PFSK-1 (cell line): ENCODE measurements at regions not wholly inside any gene's neighbourhood (a gene's known extent, or its start where the extent isn't known, plus 50 kb on each side); places are given as distances from the start of the nearest gene placed in this dataset.

Experiments
- FOXP2 ChIP-seq: optimal IDR thresholded peaks from 2 replicates; pipeline ENCODE3; 2011; ENCODE audit warnings: borderline replicate concordance, control low read depth, inconsistent platforms; ENCODE audit not compliant: insufficient read depth; ENCODE audit errors: extremely low read length, extremely low read depth
- POLR2AphosphoS5 ChIP-seq: IDR thresholded peaks from 2 replicates; pipeline ENCODE4 v1.6.1; 2012; ENCODE audit warnings: low read depth, mild to moderate bottlenecking, control low read depth, low read length, moderate library complexity
- SIN3A ChIP-seq: IDR thresholded peaks from 2 replicates; pipeline ENCODE4 v1.6.1; 2012; ENCODE audit warnings: mild to moderate bottlenecking, low read length, moderate library complexity, borderline replicate concordance; ENCODE audit not compliant: insufficient read depth
- TAF1 ChIP-seq: IDR thresholded peaks from 2 replicates; pipeline ENCODE4 v1.6.1; 2012; ENCODE audit warnings: low read length, control low read depth, borderline replicate concordance; ENCODE audit not compliant: insufficient read depth
- TF ChIP-seq, protein P1 (sequence below), 2 experiments: IDR thresholded peaks; 2 replicates each; pipeline versions ENCODE4 v1.6.1 to v1.8.0; 2011 to 2012; ENCODE audit warnings: low read depth in 2 of 2, low read length in 2 of 2, control low read depth in 1 of 2, inconsistent platforms in 1 of 2, mild to moderate bottlenecking in 1 of 2, moderate library complexity in 1 of 2; ENCODE audit not compliant: insufficient read depth in 1 of 2

- no peak for TF ChIP-seq SIN3A
- TF ChIP-seq FOXP2 = no peak
- TF ChIP-seq, protein P1, sequence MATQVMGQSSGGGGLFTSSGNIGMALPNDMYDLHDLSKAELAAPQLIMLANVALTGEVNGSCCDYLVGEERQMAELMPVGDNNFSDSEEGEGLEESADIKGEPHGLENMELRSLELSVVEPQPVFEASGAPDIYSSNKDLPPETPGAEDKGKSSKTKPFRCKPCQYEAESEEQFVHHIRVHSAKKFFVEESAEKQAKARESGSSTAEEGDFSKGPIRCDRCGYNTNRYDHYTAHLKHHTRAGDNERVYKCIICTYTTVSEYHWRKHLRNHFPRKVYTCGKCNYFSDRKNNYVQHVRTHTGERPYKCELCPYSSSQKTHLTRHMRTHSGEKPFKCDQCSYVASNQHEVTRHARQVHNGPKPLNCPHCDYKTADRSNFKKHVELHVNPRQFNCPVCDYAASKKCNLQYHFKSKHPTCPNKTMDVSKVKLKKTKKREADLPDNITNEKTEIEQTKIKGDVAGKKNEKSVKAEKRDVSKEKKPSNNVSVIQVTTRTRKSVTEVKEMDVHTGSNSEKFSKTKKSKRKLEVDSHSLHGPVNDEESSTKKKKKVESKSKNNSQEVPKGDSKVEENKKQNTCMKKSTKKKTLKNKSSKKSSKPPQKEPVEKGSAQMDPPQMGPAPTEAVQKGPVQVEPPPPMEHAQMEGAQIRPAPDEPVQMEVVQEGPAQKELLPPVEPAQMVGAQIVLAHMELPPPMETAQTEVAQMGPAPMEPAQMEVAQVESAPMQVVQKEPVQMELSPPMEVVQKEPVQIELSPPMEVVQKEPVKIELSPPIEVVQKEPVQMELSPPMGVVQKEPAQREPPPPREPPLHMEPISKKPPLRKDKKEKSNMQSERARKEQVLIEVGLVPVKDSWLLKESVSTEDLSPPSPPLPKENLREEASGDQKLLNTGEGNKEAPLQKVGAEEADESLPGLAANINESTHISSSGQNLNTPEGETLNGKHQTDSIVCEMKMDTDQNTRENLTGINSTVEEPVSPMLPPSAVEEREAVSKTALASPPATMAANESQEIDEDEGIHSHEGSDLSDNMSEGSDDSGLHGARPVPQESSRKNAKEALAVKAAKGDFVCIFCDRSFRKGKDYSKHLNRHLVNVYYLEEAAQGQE (IDR thresholded peaks at IDR 0.05; ENCODE audit: insufficient read depth in 1 of 2, low read depth in 2 of 2, low read length in 2 of 2) = no peak
- TF ChIP-seq TAF1 = no peak
- no peak for TF ChIP-seq POLR2AphosphoS5
Observed at GRCh38 chr7:136688601-136689000, 179.9 kb upstream of the CHRM2 start.

GRCh38 chr7:136687693-136688322, 180.6 kb upstream of the CHRM2 start:
- TF ChIP-seq TAF1 (no peak), POLR2AphosphoS5 (no peak), FOXP2 (no peak), SIN3A (no peak)
- TF ChIP-seq, protein P1 (IDR thresholded peaks at IDR 0.05; ENCODE audit: insufficient read depth in 1 of 2, low read depth in 2 of 2, low read length in 2 of 2) = no peak

- no peak for TF ChIP-seq SIN3A
- no peak for TF ChIP-seq POLR2AphosphoS5
- no peak for TF ChIP-seq TAF1
- TF ChIP-seq, protein P1 (IDR thresholded peaks at IDR 0.05; ENCODE audit: insufficient read depth in 1 of 2, low read depth in 2 of 2, low read length in 2 of 2) = no peak
- TF ChIP-seq FOXP2 = no peak
Observed at GRCh38 chr7:136685501-136686173, 182.8 kb upstream of the CHRM2 start.

DNA sequence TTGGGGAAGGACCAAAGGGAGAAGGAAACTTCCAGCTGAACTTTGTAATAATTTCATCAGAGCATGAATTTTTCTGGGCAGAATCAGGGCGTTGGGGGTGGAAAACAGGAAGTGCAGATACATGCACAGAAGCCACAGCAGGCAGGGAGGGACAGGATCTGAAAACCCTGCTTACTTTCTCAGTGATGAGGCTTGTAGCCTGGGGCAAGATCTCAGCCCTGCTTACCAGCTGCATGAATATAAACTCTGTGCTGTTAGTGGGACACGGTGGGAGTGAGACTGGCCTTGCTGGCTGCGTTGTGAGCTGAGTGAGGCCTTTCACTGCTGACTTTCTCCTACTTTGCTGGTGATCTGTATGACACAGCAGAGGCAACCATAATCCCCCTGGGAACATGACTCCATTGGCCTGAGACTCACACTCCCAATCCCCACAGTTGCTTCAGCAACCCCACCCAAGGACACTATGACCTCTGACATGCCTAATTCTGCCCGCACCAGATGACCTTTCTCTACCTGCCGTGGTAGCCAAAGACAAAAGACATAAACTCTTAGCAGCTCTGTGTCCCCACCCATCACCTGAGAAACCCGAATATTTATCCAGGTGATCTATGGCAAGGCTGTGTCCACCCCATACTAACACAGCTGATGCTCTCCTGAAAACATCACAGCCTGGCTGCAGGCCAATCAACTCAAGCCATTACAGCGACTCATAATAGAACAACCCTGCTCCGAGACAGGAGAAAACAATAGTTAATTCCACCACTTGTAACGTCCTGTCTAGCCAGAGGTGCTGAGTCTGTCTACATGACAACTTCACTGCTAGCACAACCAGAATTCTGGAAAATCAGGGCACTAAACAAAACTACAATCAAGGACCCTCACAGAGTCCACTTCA, 190.7 kb upstream of the CHRM2 start:
- TF ChIP-seq POLR2AphosphoS5 (no peak), SIN3A (no peak), TAF1 (no peak), FOXP2 (no peak)
- TF ChIP-seq, protein P1 (IDR thresholded peaks at IDR 0.05; ENCODE audit: insufficient read depth in 1 of 2, low read depth in 2 of 2, low read length in 2 of 2) = no peak
